PC-9 (cell line): ENCODE measurements at regions not wholly inside any gene's neighbourhood (a gene's known extent, or its start where the extent isn't known, plus 50 kb on each side); places are given as distances from the start of the nearest gene placed in this dataset.

ENCODE experiments used
- BruUV-seq: library from RNA; stranded (reverse); fragments of 400-500 nt; replicated peaks from 2 replicates; lab custom pipeline; 2021; lab: Mats Ljungman, UMichigan
- CTCF ChIA-PET: fragments of 300-600 bp; sonication (Branson Sonifier 250); formaldehyde crosslinking; loops from one replicate; lab custom pipeline; 2022; ENCODE audit warnings: antibody characterized with exemption; lab: Charles Lee
- POLR2A ChIA-PET: fragments of 300-600 bp; sonication (Branson Sonifier 250); formaldehyde crosslinking; loops from one replicate; lab custom pipeline; 2022; ENCODE audit warnings: antibody characterized with exemption; ENCODE audit not compliant: unreplicated experiment; lab: Charles Lee
- DNase-seq, 2 experiments: peaks; one replicate each; pipeline versions ENCODE4 v3.0.0 to v3.0.0-alpha.2; 2015 to 2022; ENCODE audit warnings: mixed read lengths in 1 of 2
- H2AFZ ChIP-seq: fragments of 200-600 bp; sonication (generic); 2 replicates; pipeline ENCODE4 v1.8.1; 2017; ENCODE audit warnings: antibody characterized with exemption
- H3F3A ChIP-seq: fragments of 200-600 bp; sonication (generic); 2 replicates; pipeline ENCODE4 v1.8.1; 2017; ENCODE audit warnings: antibody characterized with exemption, mild to moderate bottlenecking, low read depth; ENCODE audit not compliant: insufficient read depth
- H3K27ac ChIP-seq: fragments of 200-600 bp; sonication (generic); 2 replicates; pipeline ENCODE4 v1.6.1; 2016; ENCODE audit warnings: mixed run types
- H3K27me3 ChIP-seq: fragments of 200-600 bp; sonication (generic); 2 replicates; pipeline ENCODE4 v1.6.1; 2016; ENCODE audit warnings: low read depth, mixed run types; ENCODE audit not compliant: insufficient read depth
- H3K36me3 ChIP-seq: fragments of 200-600 bp; sonication (generic); 2 replicates; pipeline ENCODE4 v1.6.1; 2016; ENCODE audit warnings: low read depth, mixed run types
- H3K4me1 ChIP-seq: fragments of 200-600 bp; sonication (generic); replicated peaks from 2 replicates; pipeline ENCODE4 v1.6.1; 2016; ENCODE audit warnings: mixed run types; ENCODE audit not compliant: insufficient read depth
- H3K4me2 ChIP-seq: fragments of 200-600 bp; sonication (generic); 2 replicates; pipeline ENCODE4 v1.6.1; 2017; ENCODE audit warnings: mixed run types
- H3K4me3 ChIP-seq: fragments of 200-600 bp; sonication (generic); 2 replicates; pipeline ENCODE4 v1.6.1; 2016; ENCODE audit warnings: mixed run types
- H3K79me2 ChIP-seq: fragments of 200-600 bp; sonication (generic); 2 replicates; pipeline ENCODE4 v1.6.1; 2017; ENCODE audit warnings: low read depth, mixed run types
- H3K9me2 ChIP-seq: fragments of 200-600 bp; sonication (generic); 2 replicates; pipeline ENCODE4 v1.8.1; 2017; ENCODE audit warnings: mild to moderate bottlenecking; ENCODE audit not compliant: insufficient read depth
- H3K9me3 ChIP-seq: fragments of 200-600 bp; sonication (generic); 2 replicates; pipeline ENCODE4 v1.8.1; 2016; ENCODE audit warnings: low read depth; ENCODE audit not compliant: insufficient read depth
- H4K20me1 ChIP-seq: fragments of 200-600 bp; sonication (generic); 2 replicates; pipeline ENCODE4 v1.8.1; 2017; ENCODE audit not compliant: insufficient read depth
- CTCF ChIP-seq: fragments of 200-600 bp; sonication (generic); conservative IDR thresholded peaks from 2 replicates; pipeline ENCODE4 v1.6.1; 2017; ENCODE audit warnings: mixed run types, antibody characterized with exemption, mild to moderate bottlenecking, moderate library complexity
- EZH2 ChIP-seq: fragments of 200-600 bp; sonication (generic); IDR thresholded peaks from 2 replicates; pipeline ENCODE4 v1.8.0; 2017; ENCODE audit warnings: antibody characterized with exemption, low read depth
- intact Hi-C: fragments of 100-400 bp; cut with micrococcal nuclease; formaldehyde crosslinking; loops from one replicate; pipeline ENCODE4 v1.10.0; 2022; ENCODE audit not compliant: unreplicated experiment

- no peak overlapping the region for H2AFZ ChIP-seq
- H3K9me2 ChIP-seq = no peaks in the 10 kb centered on the region
- H3K4me3 ChIP-seq = no peak overlapping the region
- ChIA-PET POLR2A (no interaction called here), CTCF (no interaction called here)
- H3K4me2 ChIP-seq = no peak overlapping the region
- TF ChIP-seq CTCF = no peak
- no peak for TF ChIP-seq EZH2
- BruUV-seq = no TSS peak
- H4K20me1 ChIP-seq = no peaks in the 10 kb centered on the region
- no peak for DNase-seq
- H3K36me3 ChIP-seq = no peaks in the 10 kb centered on the region
- H3F3A ChIP-seq = no peaks in the 10 kb centered on the region
- no peaks in the 10 kb centered on the region for H3K9me3 ChIP-seq
- intact Hi-C loops = no loop called here
- no peaks in the 10 kb centered on the region for H3K4me1 ChIP-seq
- H3K27ac ChIP-seq = no peak overlapping the region
- no peaks in the 10 kb centered on the region for H3K27me3 ChIP-seq
- H3K79me2 ChIP-seq = no peaks in the 10 kb centered on the region
These were observed 612.8 kb downstream of the RNF144A start for GRCh38 chr2:7530001-7530400.

GRCh38 chr2:7539077-7539476 lies 621.9 kb downstream of the RNF144A start:
- BruUV-seq = no TSS peak
- DNase-seq = no peak
- Histone ChIP-seq H2AFZ (no peak overlapping the region), H3K79me2 (no peaks in the 10 kb centered on the region), H3K9me2 (no peaks in the 10 kb centered on the region), H3K4me3 (no peak overlapping the region), H3K27me3 (no peaks in the 10 kb centered on the region), H3F3A (no peaks in the 10 kb centered on the region), H4K20me1 (no peaks in the 10 kb centered on the region), H3K36me3 (no peaks in the 10 kb centered on the region), H3K27ac (no peak overlapping the region), H3K4me2 (no peak overlapping the region), H3K4me1 (no peaks in the 10 kb centered on the region), H3K9me3 (no peaks in the 10 kb centered on the region)
- TF ChIP-seq EZH2 (no peak), CTCF (no peak)
- ChIA-PET POLR2A (no interaction called here), CTCF (no interaction called here)
- intact Hi-C loops = no loop called here

GRCh38 chr2:7539760-7540159 lies 622.5 kb downstream of the RNF144A start:
- ChIA-PET CTCF (no interaction called here), POLR2A (no interaction called here)
- Histone ChIP-seq H3K9me2 (no peaks in the 10 kb centered on the region), H3K4me2 (no peak overlapping the region), H3K4me3 (no peak overlapping the region), H3F3A (no peaks in the 10 kb centered on the region), H3K4me1 (no peaks in the 10 kb centered on the region), H4K20me1 (no peaks in the 10 kb centered on the region), H3K27ac (no peak overlapping the region), H2AFZ (no peak overlapping the region), H3K79me2 (no peaks in the 10 kb centered on the region), H3K9me3 (no peaks in the 10 kb centered on the region), H3K36me3 (no peaks in the 10 kb centered on the region), H3K27me3 (no peaks in the 10 kb centered on the region)
- TF ChIP-seq EZH2 (no peak), CTCF (no peak)
- intact Hi-C loops = no loop called here
- BruUV-seq = no TSS peak
- no peak for DNase-seq
